SK-N-SH (cell line): ENCODE measurements at regions not wholly inside any gene's neighbourhood (a gene's known extent, or its start where the extent isn't known, plus 50 kb on each side); places are given as distances from the start of the nearest gene placed in this dataset.

Source experiments
- CTCF ChIA-PET: fragments of 300-600, 350-600 bp; formaldehyde crosslinking; extraction: SDS; loops from one replicate; lab custom pipeline; 2021; lab: Yijun Ruan, JAX
- POLR2A ChIA-PET: fragments of 350-600 bp; sonication (Branson Sonifier 250); formaldehyde crosslinking; extraction: SDS; loops from one replicate; lab custom pipeline; 2020; ENCODE audit warnings: antibody characterized with exemption, inconsistent platforms; lab: Yijun Ruan, JAX
- DNase-seq: peaks from one replicate; pipeline ENCODE4 v3.0.0; 2012
- H2AFZ ChIP-seq: fragments of 200-600 bp; sonication (generic); 2 replicates; pipeline ENCODE4 v1.8.1; 2016; ENCODE audit warnings: antibody characterized with exemption, mild to moderate bottlenecking, low read depth
- H3F3A ChIP-seq: fragments of 200-600 bp; sonication (generic); replicated peaks from 2 replicates; pipeline ENCODE3; 2016; ENCODE audit warnings: antibody characterized with exemption, mild to moderate bottlenecking; ENCODE audit not compliant: insufficient read depth
- H3K27ac ChIP-seq, 2 experiments: fragments of 200-500 bp in 1 of 2; fragments of 200-600 bp in 1 of 2; sonication (Bioruptor generic) in 1 of 2; sonication (generic), shearing (Covaris generic) in 1 of 2; 2 replicates each; pipeline versions ENCODE4 v1.5.1 to v1.6.1; 2014 to 2016; ENCODE audit warnings: low read depth in 2 of 2, inconsistent platforms in 1 of 2, low read length in 1 of 2, mild to moderate bottlenecking in 1 of 2, mixed read lengths in 1 of 2
- H3K27me3 ChIP-seq: fragments of 200-600 bp; sonication (generic), shearing (Covaris generic); 2 replicates; pipeline ENCODE4 v1.6.1; 2016; ENCODE audit warnings: mixed run types; ENCODE audit not compliant: insufficient read depth
- H3K36me3 ChIP-seq, 2 experiments: fragments of 200-500 bp in 1 of 2; fragments of 200-600 bp in 1 of 2; sonication (Bioruptor generic) in 1 of 2; sonication (generic) in 1 of 2; replicated peaks in 1 of 2; 2 replicates each; pipeline versions ENCODE3 to v1.5.1; 2014 to 2016; ENCODE audit warnings: low read length in 1 of 2, mild to moderate bottlenecking in 1 of 2; ENCODE audit not compliant: insufficient read depth in 2 of 2, control insufficient read depth in 1 of 2
- H3K4me1 ChIP-seq, 2 experiments: fragments of 200-500 bp in 1 of 2; fragments of 200-600 bp in 1 of 2; sonication (Bioruptor generic) in 1 of 2; sonication (generic), shearing (Covaris generic) in 1 of 2; 2 replicates each; pipeline versions ENCODE4 v1.5.1 to v1.6.1; 2014 to 2016; ENCODE audit warnings: low read depth in 1 of 2, low read length in 1 of 2, mixed run types in 1 of 2; ENCODE audit not compliant: insufficient read depth in 2 of 2, control insufficient read depth in 1 of 2
- H3K4me2 ChIP-seq: fragments of 200-600 bp; sonication (generic), shearing (Covaris generic); 2 replicates; pipeline ENCODE4 v1.6.1; 2017; ENCODE audit warnings: mixed run types
- H3K4me3 ChIP-seq, 2 experiments: fragments of 200-500 bp in 1 of 2; fragments of 200-600 bp in 1 of 2; sonication (Bioruptor generic) in 1 of 2; sonication (generic), shearing (Covaris generic) in 1 of 2; 2 replicates each; pipeline versions ENCODE4 v1.5.1 to v1.8.1; 2014 to 2016; ENCODE audit warnings: low read depth in 2 of 2, inconsistent platforms in 1 of 2, low read length in 1 of 2, mild to moderate bottlenecking in 1 of 2, mixed read lengths in 1 of 2, moderate library complexity in 1 of 2
- H3K79me2 ChIP-seq: fragments of 200-600 bp; sonication (generic); 2 replicates; pipeline ENCODE4 v1.8.1; 2017; ENCODE audit warnings: mild to moderate bottlenecking; ENCODE audit not compliant: insufficient read depth
- H3K9ac ChIP-seq: fragments of 200-600 bp; sonication (generic); 2 replicates; pipeline ENCODE4 v1.6.1; 2017; ENCODE audit warnings: mixed run types
- H3K9me2 ChIP-seq: fragments of 200-600 bp; sonication (generic); 2 replicates; pipeline ENCODE4 v1.6.1; 2017; ENCODE audit warnings: mixed run types
- H3K9me3 ChIP-seq: fragments of 200-600 bp; sonication (generic); 2 replicates; pipeline ENCODE4 v1.6.1; 2017; ENCODE audit warnings: mixed run types, mild to moderate bottlenecking, moderate library complexity
- H4K20me1 ChIP-seq: fragments of 200-600 bp; sonication (generic); 2 replicates; pipeline ENCODE4 v1.6.1; 2017; ENCODE audit warnings: mild to moderate bottlenecking, mixed run types; ENCODE audit not compliant: insufficient read depth
- ELF1 ChIP-seq: IDR thresholded peaks from 2 replicates; pipeline ENCODE4 v1.4.0; 2012
- EZH2phosphoT487 ChIP-seq: fragments of 200-600 bp; sonication (generic); IDR thresholded peaks from 2 replicates; pipeline ENCODE4 v1.6.1; 2017; ENCODE audit warnings: low read depth, mixed run types, mild to moderate bottlenecking, antibody characterized with exemption, moderate library complexity, borderline replicate concordance
- FOXM1 ChIP-seq: IDR thresholded peaks from 2 replicates; pipeline ENCODE4 v1.4.0; 2012; ENCODE audit warnings: low read depth, mild to moderate bottlenecking
- IRF3 ChIP-seq: fragments of 150-350 bp; IDR thresholded peaks from 2 replicates; pipeline ENCODE4 v1.6.1; 2016; ENCODE audit warnings: mild to moderate bottlenecking, low read depth, low read length
- JUND ChIP-seq: IDR thresholded peaks from 2 replicates; pipeline ENCODE4 v1.4.0; 2012
- MAX ChIP-seq: IDR thresholded peaks from 2 replicates; pipeline ENCODE4 v1.4.0; 2012; ENCODE audit warnings: low read depth
- MEF2A ChIP-seq: IDR thresholded peaks from 2 replicates; pipeline ENCODE4 v1.4.0; 2012; ENCODE audit warnings: low read depth, borderline replicate concordance
- MXI1 ChIP-seq: IDR thresholded peaks from 2 replicates; pipeline ENCODE4 v1.6.1; 2012; ENCODE audit warnings: mild to moderate bottlenecking, low read depth, low read length, improper control_type of control experiment
- NRF1 ChIP-seq: IDR thresholded peaks from 2 replicates; pipeline ENCODE4 v1.6.1; 2012; ENCODE audit warnings: low read depth, mild to moderate bottlenecking, low read length
- PBX3 ChIP-seq: IDR thresholded peaks from 2 replicates; pipeline ENCODE4; 2012
- RFX5 ChIP-seq: IDR thresholded peaks from 2 replicates; pipeline ENCODE4 v1.6.1; 2012; ENCODE audit warnings: mild to moderate bottlenecking, improper control_type of control experiment, low read length
- RXRA ChIP-seq: IDR thresholded peaks from 2 replicates; pipeline ENCODE4 v1.4.0; 2012; ENCODE audit warnings: low read depth, mild to moderate bottlenecking, borderline replicate concordance
- SIN3A ChIP-seq: IDR thresholded peaks from 2 replicates; pipeline ENCODE4 v1.6.1; 2012; ENCODE audit warnings: low read depth, mild to moderate bottlenecking, low read length, moderate library complexity, borderline replicate concordance
- SMC3 ChIP-seq: IDR thresholded peaks from 2 replicates; pipeline ENCODE4 v1.6.1; 2012; ENCODE audit warnings: low read depth, low read length, improper control_type of control experiment
- TAF1 ChIP-seq: IDR thresholded peaks from 2 replicates; pipeline ENCODE4 v1.6.1; 2012; ENCODE audit warnings: low read depth, mild to moderate bottlenecking, low read length, moderate library complexity, borderline replicate concordance
- TCF12 ChIP-seq: IDR thresholded peaks from 2 replicates; pipeline ENCODE4 v1.4.0; 2012
- USF2 ChIP-seq: fragments of 150-350 bp; IDR thresholded peaks from 2 replicates; pipeline ENCODE4 v1.6.1; 2017; ENCODE audit warnings: antibody characterized with exemption, low read length, low read depth, borderline replicate concordance
- YY1 ChIP-seq: IDR thresholded peaks from 2 replicates; pipeline ENCODE4 v1.4.0; 2012; ENCODE audit warnings: low read depth, mild to moderate bottlenecking
- ZBTB33 ChIP-seq: IDR thresholded peaks from 2 replicates; pipeline ENCODE4 v1.4.0; 2012; ENCODE audit warnings: low read depth, borderline replicate concordance
- WGBS: methylation state at CpG from one replicate; pipeline ENCODE4 v1.1.6; 2017; ENCODE audit warnings: low lambda C conversion rate; 5-methylcytosine and 5-hydroxymethylcytosine counted together

GRCh38 chr14:29454026-29454693, 473.5 kb downstream of the PRKD1 start:
- H3K36me3 ChIP-seq: no peaks in the 10 kb centered on the region
- H3K9me3 ChIP-seq: no peaks in the 10 kb centered on the region
- H4K20me1 ChIP-seq: no peaks in the 10 kb centered on the region
- no peak for DNase-seq
- H3K27ac ChIP-seq: no peak overlapping the region
- WGBS: 1% methylated on average over 4 of the region's 4 CpGs
- TF ChIP-seq JUND (no peak), IRF3 (no peak), PBX3 (no peak), ELF1 (no peak), RXRA (no peak), TAF1 (no peak), NRF1 (no peak), SIN3A (no peak)
- TF ChIP-seq, all 33 proteins: peak for 0
- Histone ChIP-seq H3K4me1 (no peaks in the 10 kb centered on the region), H3F3A (no peaks in the 10 kb centered on the region), H3K27me3 (peaks cover 29% of the 10 kb centered on the region; the same call in 1 of the 2 replicates), H3K9ac (no peak overlapping the region), H3K4me2 (no peak overlapping the region), H2AFZ (no peak overlapping the region), H3K4me3 (no peak overlapping the region), H3K79me2 (no peaks in the 10 kb centered on the region), H3K9me2 (no peaks in the 10 kb centered on the region)
- CTCF ChIA-PET: no interaction called here
- POLR2A ChIA-PET: no interaction called here

GRCh38 chr14:29458547-29458946, 469.1 kb downstream of the PRKD1 start:
- no peak for DNase-seq
- TF ChIP-seq YY1: no peak
- no peak for TF ChIP-seq SMC3
- TF ChIP-seq EZH2phosphoT487: no peak
- TF ChIP-seq RXRA: no peak
- no peak for TF ChIP-seq PBX3
- no peak for TF ChIP-seq FOXM1
- TF ChIP-seq NRF1: no peak
- no peak for TF ChIP-seq SIN3A
- TF ChIP-seq MXI1: no peak
- TF ChIP-seq RFX5: no peak
- TF ChIP-seq MEF2A: no peak
- TF ChIP-seq USF2: no peak
- no peak for TF ChIP-seq ZBTB33
- no peak for TF ChIP-seq TCF12
- TF ChIP-seq MAX: no peak
- TF ChIP-seq, all 33 proteins: peak for 0
- Histone ChIP-seq H3K9me3 (no peaks in the 10 kb centered on the region), H4K20me1 (no peaks in the 10 kb centered on the region), H3K79me2 (no peaks in the 10 kb centered on the region), H3K4me2 (no peak overlapping the region), H3K27me3 (peaks cover 31% of the 10 kb centered on the region; the same call in 1 of the 2 replicates), H3K4me1 (no peaks in the 10 kb centered on the region; a peak in 1 of 4 replicates), H3K4me3 (no peak overlapping the region), H3K36me3 (no peaks in the 10 kb centered on the region), H3F3A (no peaks in the 10 kb centered on the region), H3K27ac (no peak overlapping the region), H3K9ac (no peak overlapping the region), H3K9me2 (no peaks in the 10 kb centered on the region), H2AFZ (no peak overlapping the region)
- POLR2A ChIA-PET: no interaction called here
- CTCF ChIA-PET: no interaction called here
- WGBS: 5% methylated on average over 1 of the region's 1 CpG
